GM23338 (cell line): ENCODE measurements at regions not wholly inside any gene's neighbourhood (a gene's known extent, or its start where the extent isn't known, plus 50 kb on each side); places are given as distances from the start of the nearest gene placed in this dataset.

Source experiments
- ATAC-seq: fragments of 200-7000 bp; cut with Tn5 transposase; 3 replicates; pipeline ENCODE4 v1.9.1; 2020
- DNase-seq: peaks from one replicate; pipeline ENCODE4 v3.0.0-alpha.2; 2015; ENCODE audit warnings: low spot score
- H2AFZ ChIP-seq: fragments of 200-600 bp; sonication (generic); 2 replicates; pipeline ENCODE4 v1.8.0; 2016; ENCODE audit warnings: antibody characterized with exemption, mild to moderate bottlenecking, moderate library complexity
- H3F3A ChIP-seq: fragments of 200-600 bp; sonication (generic); replicated peaks from 2 replicates; pipeline ENCODE4 v1.8.0; 2017; ENCODE audit warnings: antibody characterized with exemption, mixed run types, low read depth
- H3K27ac ChIP-seq: fragments of 200-600 bp; sonication (generic); 2 replicates; pipeline ENCODE4 v1.6.1; 2016; ENCODE audit warnings: low read depth
- H3K27me3 ChIP-seq: fragments of 200-600 bp; sonication (generic); 2 replicates; pipeline ENCODE4 v1.8.0; 2016; ENCODE audit warnings: mild to moderate bottlenecking, mixed run types, moderate library complexity; ENCODE audit not compliant: insufficient read depth
- H3K36me3 ChIP-seq: fragments of 200-600 bp; sonication (generic); 2 replicates; pipeline ENCODE4 v1.8.0; 2016; ENCODE audit warnings: mild to moderate bottlenecking; ENCODE audit not compliant: insufficient read depth
- H3K4me1 ChIP-seq: fragments of 200-600 bp; sonication (generic); 2 replicates; pipeline ENCODE4 v1.8.0; 2016; ENCODE audit warnings: mild to moderate bottlenecking, moderate library complexity; ENCODE audit not compliant: insufficient read depth
- H3K4me2 ChIP-seq: fragments of 200-600 bp; sonication (generic); 2 replicates; pipeline ENCODE4 v1.7.1; 2017; ENCODE audit warnings: mixed run types
- H3K4me3 ChIP-seq: fragments of 200-600 bp; sonication (generic); 2 replicates; pipeline ENCODE4 v1.6.1; 2016; ENCODE audit warnings: mixed run types
- H3K79me2 ChIP-seq: fragments of 200-600 bp; sonication (generic); replicated peaks from 2 replicates; pipeline ENCODE4 v1.8.0; 2017; ENCODE audit warnings: mild to moderate bottlenecking; ENCODE audit not compliant: insufficient read depth
- H3K9me2 ChIP-seq: fragments of 200-600 bp; sonication (generic); 2 replicates; pipeline ENCODE4 v1.8.0; 2017; ENCODE audit not compliant: insufficient read depth
- H4K20me1 ChIP-seq: fragments of 200-600 bp; sonication (generic); replicated peaks from 2 replicates; pipeline ENCODE4 v1.8.0; 2017; ENCODE audit warnings: mild to moderate bottlenecking; ENCODE audit not compliant: insufficient read depth
- H3K27ac Mint-ChIP-seq: 2 replicates; pipeline ENCODE4 v1.8.0; 2020; ENCODE audit warnings: inconsistent platforms, mild to moderate bottlenecking, moderate library complexity, mixed read lengths
- H3K27me3 Mint-ChIP-seq: 3 replicates; pipeline ENCODE4 v1.8.0; 2022; ENCODE audit warnings: low read depth, mild to moderate bottlenecking, moderate library complexity, mixed read lengths, inconsistent platforms; ENCODE audit not compliant: insufficient read depth, poor library complexity
- H3K36me3 Mint-ChIP-seq: 3 replicates; pipeline ENCODE4 v1.8.0; 2021; ENCODE audit warnings: low read depth, mild to moderate bottlenecking, inconsistent platforms, moderate library complexity, mixed read lengths
- H3K4me1 Mint-ChIP-seq: 3 replicates; pipeline ENCODE4 v1.8.0; 2020; ENCODE audit warnings: mild to moderate bottlenecking, inconsistent platforms, mixed read lengths
- H3K4me3 Mint-ChIP-seq: 3 replicates; pipeline ENCODE4 v1.8.0; 2021; ENCODE audit warnings: moderate library complexity, mild to moderate bottlenecking, inconsistent platforms, mixed read lengths
- H3K9me3 Mint-ChIP-seq: 3 replicates; pipeline ENCODE4 v1.8.0; 2020; ENCODE audit warnings: moderate library complexity, mild to moderate bottlenecking, inconsistent platforms, mixed read lengths
- CREB1 ChIP-seq: fragments of 250-450 bp; sonication (Bioruptor Pico); IDR thresholded peaks from 2 replicates; pipeline ENCODE4 v1.5.0; 2020; ENCODE audit warnings: low read depth, mild to moderate bottlenecking, moderate library complexity
- CTCF ChIP-seq, 2 experiments: fragments of 200-600 bp in 1 of 2; sonication (generic) in 1 of 2; conservative IDR thresholded peaks; 2 replicates each; pipeline versions ENCODE4 v1.5.1 to v1.6.1; 2016 to 2017; ENCODE audit warnings: antibody characterized with exemption in 2 of 2, low read depth in 2 of 2, mild to moderate bottlenecking in 2 of 2, moderate library complexity in 1 of 2
- ETS1 ChIP-seq: IDR thresholded peaks from 2 replicates; pipeline ENCODE4 v1.6.1; 2016; ENCODE audit warnings: antibody characterized with exemption
- EZH2 ChIP-seq: fragments of 200-600 bp; sonication (generic); IDR thresholded peaks from one replicate; pipeline ENCODE4 v1.8.0; 2017; ENCODE audit warnings: antibody characterized with exemption, mild to moderate bottlenecking, low read depth; ENCODE audit not compliant: unreplicated experiment
- EZH2phosphoT487 ChIP-seq: fragments of 200-600 bp; sonication (generic); IDR thresholded peaks from one replicate; pipeline ENCODE4 v1.8.1; 2018; ENCODE audit warnings: antibody characterized with exemption; ENCODE audit not compliant: unreplicated experiment
- JUNB ChIP-seq: IDR thresholded peaks from one replicate; pipeline ENCODE4 v1.6.1; 2016; ENCODE audit warnings: antibody characterized with exemption; ENCODE audit not compliant: unreplicated experiment
- NANOG ChIP-seq: IDR thresholded peaks from 2 replicates; pipeline ENCODE4 v1.6.1; 2016; ENCODE audit warnings: antibody characterized with exemption, borderline replicate concordance
- POLR2AphosphoS5 ChIP-seq: IDR thresholded peaks from 2 replicates; pipeline ENCODE4 v1.6.1; 2016; ENCODE audit warnings: antibody characterized with exemption, low read depth
- REST ChIP-seq: IDR thresholded peaks from one replicate; pipeline ENCODE4 v1.6.1; 2018; ENCODE audit warnings: antibody characterized with exemption; ENCODE audit not compliant: unreplicated experiment
- ZNF114 ChIP-seq: fragments of 250-450 bp; sonication (Bioruptor Pico); IDR thresholded peaks from 2 replicates; pipeline ENCODE4 v1.5.0; 2020; ENCODE audit warnings: mild to moderate bottlenecking, moderate library complexity
- ZNF331 ChIP-seq: fragments of 250-450 bp; sonication (Bioruptor Pico); IDR thresholded peaks from 2 replicates; pipeline ENCODE4 v1.5.0; 2020; ENCODE audit warnings: low read depth, mild to moderate bottlenecking, moderate library complexity

- no peaks in the 10 kb centered on the region; the same call in 2 of the 3 replicates for H3K36me3 Mint-ChIP-seq
Observed at GRCh38 chr10:128866551-128866950, 600.5 kb upstream of the MGMT start.

GRCh38 chr10:128867210-128867609 lies 599.8 kb upstream of the MGMT start:
- H3K27ac ChIP-seq: no peak overlapping the region
- DNase-seq: no peak
- no peak for TF ChIP-seq ZNF331 (CRISPR knock-in tag)
- no peak for TF ChIP-seq JUNB
- no peak for TF ChIP-seq ZNF114 (CRISPR knock-in tag)
- no peak for TF ChIP-seq REST
- no peak for TF ChIP-seq CREB1 (CRISPR knock-in tag)
- TF ChIP-seq ETS1: no peak
- TF ChIP-seq EZH2: no peak
- no peak for TF ChIP-seq NANOG
- TF ChIP-seq EZH2phosphoT487: no peak
- TF ChIP-seq CTCF (conservative IDR thresholded peaks at IDR 0.05; ENCODE audit: low read depth in 2 of 2): no peak
- no peak for TF ChIP-seq POLR2AphosphoS5

More at GRCh38 chr10:128866551-128866950, 600.5 kb upstream of the MGMT start:
- DNase-seq (no peak), ATAC-seq (no peak)
- no peak for TF ChIP-seq EZH2phosphoT487
- TF ChIP-seq ETS1: no peak
- Histone ChIP-seq H3K4me3 (no peak overlapping the region), H3K9me2 (peaks cover 4% of the 10 kb centered on the region; the same call in 1 of the 2 replicates), H3K27me3 (no peaks in the 10 kb centered on the region), H3K4me1 (no peaks in the 10 kb centered on the region), H3K27ac (no peak overlapping the region), H3K79me2 (no peaks in the 10 kb centered on the region), H3K4me2 (no peak overlapping the region), H3F3A (no peaks in the 10 kb centered on the region), H4K20me1 (no peaks in the 10 kb centered on the region), H3K36me3 (no peaks in the 10 kb centered on the region), H2AFZ (no peak overlapping the region)
- H3K4me3 Mint-ChIP-seq: no peak overlapping the region
- H3K4me1 Mint-ChIP-seq: peaks cover 4% of the 10 kb centered on the region; the same call in 2 of the 3 replicates
- peaks cover 6% of the 10 kb centered on the region for H3K27me3 Mint-ChIP-seq
- H3K9me3 Mint-ChIP-seq: peaks cover 3% of the 10 kb centered on the region; the same call in 1 of the 3 replicates
- H3K27ac Mint-ChIP-seq: no peak overlapping the region

More at GRCh38 chr10:128867210-128867609, 599.8 kb upstream of the MGMT start:
- no peaks in the 10 kb centered on the region for H4K20me1 ChIP-seq
- Mint-ChIP-seq H3K4me1 (peaks cover 4% of the 10 kb centered on the region; the same call in 2 of the 3 replicates), H3K4me3 (no peak overlapping the region), H3K36me3 (no peaks in the 10 kb centered on the region; the same call in 2 of the 3 replicates), H3K27ac (no peak overlapping the region), H3K9me3 (peaks cover 3% of the 10 kb centered on the region; the same call in 1 of the 3 replicates), H3K27me3 (peaks cover 6% of the 10 kb centered on the region)
- H3K79me2 ChIP-seq: no peaks in the 10 kb centered on the region
- H3K4me2 ChIP-seq: no peak overlapping the region
- H3K4me3 ChIP-seq: no peak overlapping the region
- no peaks in the 10 kb centered on the region for H3K27me3 ChIP-seq
- no peak overlapping the region for H2AFZ ChIP-seq
- no peak for ATAC-seq
- H3K9me2 ChIP-seq: peaks cover 4% of the 10 kb centered on the region; the same call in 1 of the 2 replicates
- H3K36me3 ChIP-seq: no peaks in the 10 kb centered on the region
- no peaks in the 10 kb centered on the region for H3K4me1 ChIP-seq
- H3F3A ChIP-seq: no peaks in the 10 kb centered on the region
